ENCODE measurements at regions not wholly inside any gene's neighbourhood (a gene's known extent, or its start where the extent isn't known, plus 50 kb on each side); places are given as distances from the start of the nearest gene placed in this dataset.

GRCh38 chr18:28635530-28635929 is 458.6 kb upstream of the CDH2 start:
- no peak for TF ChIP-seq CTCF (IDR thresholded peaks at IDR 0.05; ENCODE audit: insufficient read depth, low read length, poor library complexity, severe bottlenecking)
- H3K4me3 ChIP-seq (replicated peaks; ENCODE audit: low read depth, low read length), result no peak overlapping the region
- no peak for DNase-seq (ENCODE audit: extremely low read depth, insufficient read length)
- H3K27me3 ChIP-seq (replicated peaks; ENCODE audit: control insufficient read depth, insufficient read depth, low read length), result no peaks in the 10 kb centered on the region
- H3K36me3 ChIP-seq (ENCODE audit: control insufficient read depth, insufficient read depth, low read length), result no peaks in the 10 kb centered on the region

GRCh38 chr18:28626756-28627155 is 449.8 kb upstream of the CDH2 start:
- DNase-seq (ENCODE audit: extremely low read depth, insufficient read length), result no peak
- no peak for TF ChIP-seq CTCF (IDR thresholded peaks at IDR 0.05; ENCODE audit: insufficient read depth, low read length, poor library complexity, severe bottlenecking)
- Histone ChIP-seq H3K27me3 (replicated peaks; ENCODE audit: control insufficient read depth, insufficient read depth, low read length) (no peaks in the 10 kb centered on the region), H3K4me3 (replicated peaks; ENCODE audit: low read depth, low read length) (no peak overlapping the region), H3K36me3 (ENCODE audit: control insufficient read depth, insufficient read depth, low read length) (no peaks in the 10 kb centered on the region)

- DNase-seq (ENCODE audit: extremely low read depth, insufficient read length), result no peak
- H3K27me3 ChIP-seq (replicated peaks; ENCODE audit: control insufficient read depth, insufficient read depth, low read length), result no peaks in the 10 kb centered on the region
- no peaks in the 10 kb centered on the region for H3K36me3 ChIP-seq (ENCODE audit: control insufficient read depth, insufficient read depth, low read length)
- TF ChIP-seq CTCF (IDR thresholded peaks at IDR 0.05; ENCODE audit: insufficient read depth, low read length, poor library complexity, severe bottlenecking), result no peak
- H3K4me3 ChIP-seq (replicated peaks; ENCODE audit: low read depth, low read length), result no peak overlapping the region
Measured at GRCh38 chr18:28607991-28608390, 431.1 kb upstream of the CDH2 start.

GRCh38 chr18:28606686-28607085 is 429.8 kb upstream of the CDH2 start:
- TF ChIP-seq CTCF (IDR thresholded peaks at IDR 0.05; ENCODE audit: insufficient read depth, low read length, poor library complexity, severe bottlenecking), result no peak
- Histone ChIP-seq H3K27me3 (replicated peaks; ENCODE audit: control insufficient read depth, insufficient read depth, low read length) (no peaks in the 10 kb centered on the region), H3K4me3 (replicated peaks; ENCODE audit: low read depth, low read length) (no peak overlapping the region), H3K36me3 (ENCODE audit: control insufficient read depth, insufficient read depth, low read length) (no peaks in the 10 kb centered on the region)
- DNase-seq (ENCODE audit: extremely low read depth, insufficient read length), result no peak

GRCh38 chr18:28602391-28602790 is 425.5 kb upstream of the CDH2 start:
- H3K27me3 ChIP-seq (replicated peaks; ENCODE audit: control insufficient read depth, insufficient read depth, low read length), result no peaks in the 10 kb centered on the region
- TF ChIP-seq CTCF (IDR thresholded peaks at IDR 0.05; ENCODE audit: insufficient read depth, low read length, poor library complexity, severe bottlenecking), result no peak
- no peaks in the 10 kb centered on the region for H3K36me3 ChIP-seq (ENCODE audit: control insufficient read depth, insufficient read depth, low read length)
- no peak overlapping the region for H3K4me3 ChIP-seq (replicated peaks; ENCODE audit: low read depth, low read length)
- no peak for DNase-seq (ENCODE audit: extremely low read depth, insufficient read length)

- Histone ChIP-seq H3K4me3 (replicated peaks; ENCODE audit: low read depth, low read length) (no peak overlapping the region), H3K36me3 (ENCODE audit: control insufficient read depth, insufficient read depth, low read length) (no peaks in the 10 kb centered on the region)
- no peak for TF ChIP-seq CTCF (IDR thresholded peaks at IDR 0.05; ENCODE audit: insufficient read depth, low read length, poor library complexity, severe bottlenecking)
Measured at GRCh38 chr18:28594034-28594433, 417.1 kb upstream of the CDH2 start.

More at GRCh38 chr18:28594034-28594433, 417.1 kb upstream of the CDH2 start:
- DNase-seq (ENCODE audit: extremely low read depth, insufficient read length), result no peak
- H3K27me3 ChIP-seq (replicated peaks; ENCODE audit: control insufficient read depth, insufficient read depth, low read length), result no peaks in the 10 kb centered on the region
